ENCODE measurements at regions not wholly inside any gene's neighbourhood (a gene's known extent, or its start where the extent isn't known, plus 50 kb on each side); places are given as distances from the start of the nearest gene placed in this dataset.

GRCh38 chr7:155360495-155361345 lies 63.0 kb downstream of the INSIG1 start:
- Histone ChIP-seq H3K27me3 (peaks cover 96% of the 10 kb centered on the region), H3K4me1 (no peaks in the 10 kb centered on the region), H3K36me3 (no peaks in the 10 kb centered on the region), H3K9me3 (no peaks in the 10 kb centered on the region), H3K4me3 (no peak overlapping the region), H3K27ac (no peak overlapping the region)
- DNase-seq (ENCODE audit: low spot score in 2 of 2), result peak in 1 of 2 donors; percentile 45
- TF ChIP-seq POLR2AphosphoS5 (IDR thresholded peaks at IDR 0.05) (no peak), EP300 (IDR thresholded peaks at IDR 0.05) (no peak), POLR2A (IDR thresholded peaks at IDR 0.05) (no peak), CTCF (IDR thresholded peaks at IDR 0.05) (no peak)
- 58% methylated on average over 19 of the region's 20 CpGs for WGBS

- TF ChIP-seq CTCF (IDR thresholded peaks at IDR 0.05), result no peak
- no peak for TF ChIP-seq POLR2AphosphoS5 (IDR thresholded peaks at IDR 0.05)
- TF ChIP-seq EP300 (IDR thresholded peaks at IDR 0.05), result no peak
- TF ChIP-seq POLR2A (IDR thresholded peaks at IDR 0.05), result no peak
- H3K4me1 ChIP-seq, result no peaks in the 10 kb centered on the region
- 19% methylated on average over 5 of the region's 12 CpGs for WGBS
- DNase-seq (ENCODE audit: low spot score in 2 of 2), result peak in 1 of 2 donors; percentile 61
- no peak overlapping the region for H3K4me3 ChIP-seq
- no peaks in the 10 kb centered on the region for H3K36me3 ChIP-seq
- no peak overlapping the region for H3K27ac ChIP-seq
- no peaks in the 10 kb centered on the region for H3K9me3 ChIP-seq
- peaks cover 90% of the 10 kb centered on the region for H3K27me3 ChIP-seq
Observed at GRCh38 chr7:155361346-155361680, 63.6 kb downstream of the INSIG1 start.

- Histone ChIP-seq H3K27ac (no peak overlapping the region), H3K9me3 (no peaks in the 10 kb centered on the region), H3K36me3 (no peaks in the 10 kb centered on the region), H3K27me3 (peaks cover 84% of the 10 kb centered on the region), H3K4me3 (no peak overlapping the region), H3K4me1 (no peaks in the 10 kb centered on the region)
- DNase-seq (ENCODE audit: low spot score in 2 of 2), result peak in 1 of 2 donors; percentile 35
- 74% methylated on average over 7 of the region's 7 CpGs for WGBS
- TF ChIP-seq POLR2A (IDR thresholded peaks at IDR 0.05) (no peak), POLR2AphosphoS5 (IDR thresholded peaks at IDR 0.05) (no peak), CTCF (IDR thresholded peaks at IDR 0.05) (no peak), EP300 (IDR thresholded peaks at IDR 0.05) (no peak)
Observed at GRCh38 chr7:155361947-155362346, 64.3 kb downstream of the INSIG1 start.

GRCh38 chr7:155362380-155363145 lies 64.9 kb downstream of the INSIG1 start:
- WGBS, result 78% methylated on average over 8 of the region's 11 CpGs
- peaks cover 81% of the 10 kb centered on the region for H3K27me3 ChIP-seq

More at GRCh38 chr7:155362380-155363145, 64.9 kb downstream of the INSIG1 start:
- Histone ChIP-seq H3K27ac (no peak overlapping the region), H3K9me3 (no peaks in the 10 kb centered on the region), H3K4me1 (no peaks in the 10 kb centered on the region), H3K36me3 (no peaks in the 10 kb centered on the region), H3K4me3 (no peak overlapping the region)
- no peak for TF ChIP-seq POLR2AphosphoS5 (IDR thresholded peaks at IDR 0.05)
- no peak for TF ChIP-seq EP300 (IDR thresholded peaks at IDR 0.05)
- TF ChIP-seq CTCF (IDR thresholded peaks at IDR 0.05), result no peak
- no peak for TF ChIP-seq POLR2A (IDR thresholded peaks at IDR 0.05)
- peak in 1 of 2 donors; percentile 44 for DNase-seq (ENCODE audit: low spot score in 2 of 2)

All from suprapubic skin (tissue), 4 donors.